ENCODE measurements at regions not wholly inside any gene's neighbourhood (a gene's known extent, or its start where the extent isn't known, plus 50 kb on each side); places are given as distances from the start of the nearest gene placed in this dataset.
"Not testable (repeated sequence)": the region's sequence is repeated elsewhere in the genome, so short reads cannot be mapped to it uniquely, and the experiment has no call there.

DNA sequence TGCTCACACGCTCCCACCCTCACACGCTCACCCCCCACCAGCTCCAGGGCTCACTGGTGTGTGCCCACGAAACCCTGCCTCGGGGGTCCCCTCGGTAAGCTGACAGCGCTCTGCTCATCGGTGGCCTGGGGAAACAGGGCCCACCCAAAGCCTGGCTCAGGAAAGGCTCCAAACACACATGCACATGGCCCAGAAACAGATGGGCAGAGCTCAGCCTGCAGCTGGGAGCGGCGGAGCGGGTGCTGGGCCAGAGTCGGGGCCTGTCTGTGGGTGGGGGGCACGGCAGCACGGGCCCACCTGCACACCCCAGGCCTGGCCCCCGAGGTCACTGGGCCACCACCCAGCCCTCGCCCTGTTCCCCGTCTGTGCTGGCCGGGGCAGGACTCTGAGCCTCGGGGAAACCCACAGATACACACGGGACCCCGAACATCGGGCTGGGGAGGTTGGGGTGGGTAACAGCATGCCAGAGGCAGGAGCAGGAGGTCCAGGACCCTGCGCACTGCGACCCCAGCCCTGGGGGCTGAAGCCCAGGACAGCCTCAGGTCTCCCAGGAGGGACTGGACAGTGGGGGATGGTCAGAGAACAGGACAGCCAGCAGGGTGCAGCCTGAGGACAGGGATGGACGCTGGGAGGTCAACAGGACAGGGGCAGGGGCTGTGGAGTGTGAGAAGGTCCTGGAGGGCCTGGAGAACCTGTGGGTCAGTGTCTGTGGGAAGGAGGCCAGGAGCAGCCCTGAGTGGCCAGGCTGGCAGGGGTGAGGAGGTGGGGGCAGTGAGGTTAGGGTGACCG, 165.1 kb downstream of the TMEM121 start:
- TF ChIP-seq, protein P1, sequence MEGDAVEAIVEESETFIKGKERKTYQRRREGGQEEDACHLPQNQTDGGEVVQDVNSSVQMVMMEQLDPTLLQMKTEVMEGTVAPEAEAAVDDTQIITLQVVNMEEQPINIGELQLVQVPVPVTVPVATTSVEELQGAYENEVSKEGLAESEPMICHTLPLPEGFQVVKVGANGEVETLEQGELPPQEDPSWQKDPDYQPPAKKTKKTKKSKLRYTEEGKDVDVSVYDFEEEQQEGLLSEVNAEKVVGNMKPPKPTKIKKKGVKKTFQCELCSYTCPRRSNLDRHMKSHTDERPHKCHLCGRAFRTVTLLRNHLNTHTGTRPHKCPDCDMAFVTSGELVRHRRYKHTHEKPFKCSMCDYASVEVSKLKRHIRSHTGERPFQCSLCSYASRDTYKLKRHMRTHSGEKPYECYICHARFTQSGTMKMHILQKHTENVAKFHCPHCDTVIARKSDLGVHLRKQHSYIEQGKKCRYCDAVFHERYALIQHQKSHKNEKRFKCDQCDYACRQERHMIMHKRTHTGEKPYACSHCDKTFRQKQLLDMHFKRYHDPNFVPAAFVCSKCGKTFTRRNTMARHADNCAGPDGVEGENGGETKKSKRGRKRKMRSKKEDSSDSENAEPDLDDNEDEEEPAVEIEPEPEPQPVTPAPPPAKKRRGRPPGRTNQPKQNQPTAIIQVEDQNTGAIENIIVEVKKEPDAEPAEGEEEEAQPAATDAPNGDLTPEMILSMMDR (IDR thresholded peaks at IDR 0.05): not testable (repeated sequence)
- TF ChIP-seq POLR2A (IDR thresholded peaks at IDR 0.05): not testable (repeated sequence)

All from body of pancreas (tissue), 4 donors.